Heart right ventricle (tissue), 16 donors: ENCODE measurements at regions not wholly inside any gene's neighbourhood (a gene's known extent, or its start where the extent isn't known, plus 50 kb on each side); places are given as distances from the start of the nearest gene placed in this dataset.

ENCODE experiments used
- ATAC-seq, 8 donors: fragments of 200-7000 bp; cut with Tn5 transposase; one replicate each; pipeline ENCODE4 v1.9.1; 2020; ENCODE audit warnings: mild to moderate bottlenecking in 8 of 8, moderate library complexity in 8 of 8, moderate number of reproducible peaks in 1 of 8
- DNase-seq, 2 donors: peaks; one replicate each; pipeline ENCODE4 v3.0.0-alpha.2; 2020
- H3K27ac ChIP-seq, 10 donors: fragments of 200-600 bp; sonication (generic) in 2 of 10; one replicate each; pipeline versions ENCODE4 v1.5.0 to v1.8.0; 2020 to 2022; ENCODE audit warnings: mild to moderate bottlenecking in 3 of 10
- H3K27me3 ChIP-seq, 7 donors: fragments of 200-600 bp; one replicate each; pipeline ENCODE4 v1.8.0; 2021 to 2022; ENCODE audit warnings: mild to moderate bottlenecking in 2 of 7
- H3K36me3 ChIP-seq, 9 donors: fragments of 200-600 bp; sonication (generic) in 1 of 9; one replicate each; pipeline versions ENCODE4 v1.5.0 to v1.8.0; 2020 to 2022; ENCODE audit warnings: mild to moderate bottlenecking in 2 of 9
- H3K4me1 ChIP-seq, 9 donors: fragments of 200-600 bp; sonication (generic) in 1 of 9; one replicate each; pipeline versions ENCODE4 v1.5.0 to v1.8.0; 2020 to 2022; ENCODE audit warnings: mild to moderate bottlenecking in 4 of 9
- H3K4me3 ChIP-seq, 10 donors: fragments of 200-600 bp; sonication (generic) in 2 of 10; one replicate each; pipeline versions ENCODE4 v1.5.0 to v1.8.0; 2020 to 2022; ENCODE audit warnings: mild to moderate bottlenecking in 7 of 10, moderate library complexity in 2 of 10
- H3K9me3 ChIP-seq, 11 donors: fragments of 200-600 bp in 10 of 11; sonication (generic) in 2 of 11; one replicate each; pipeline versions ENCODE4 v1.5.0 to v1.8.0; 2013 to 2022; ENCODE audit warnings: mild to moderate bottlenecking in 2 of 11, control low read depth in 1 of 11, moderate library complexity in 1 of 11
- CTCF ChIP-seq, 9 donors: fragments of 200-600 bp; sonication (generic) in 2 of 9; IDR thresholded peaks; one replicate each; pipeline versions ENCODE4 v1.5.0 to v1.8.0; 2021 to 2022; ENCODE audit warnings: antibody characterized with exemption in 9 of 9, mild to moderate bottlenecking in 5 of 9, moderate library complexity in 1 of 9
- WGBS, 2 donors: extraction: QIAGEN DNeasy Blood & Tissue Kit; methylation state at CpG; one replicate each; pipeline ENCODE4 v1.1.7; 2013; ENCODE audit warnings: inconsistent platforms in 1 of 2; 5-methylcytosine and 5-hydroxymethylcytosine counted together
- intact Hi-C, 10 donors: fragments of 100-400 bp; cut with DNase I; formaldehyde crosslinking; loops; one replicate each; pipeline versions ENCODE4 v1.11.1 to v1.14.2; 2022
- donor health status: Arrhythmogenic right ventricular cardiomyopathy.
- donor health status: ischemic (EF 13 %, LVEDD 7.1; RV severe dilation, severe dysfunction).
- donor health status: healthy with polysubstance abuse.
- donor health status: DM: no; HTN: yes; CAD: no.
- donor health status: DM: no; HTN: no; CAD: no.
- donor health status: ischemic (EF 25% LVEDD 6.9; RV normal size, moderate dysfunction).
- donor health status: ischemic (EF 25% LVEDD 5.7; RV mildly dilated, moderate dysfunction).
- donor health status: healthy.
- donor health status: DM: yes; HTN: yes; CAD: no.
- donor health status: Ischemic cardiomyopathy.
- donor health status: ischemic (EF 35%, LVEDD 5.7; RV mildly dilated, moderate dysfunction).
- donor health status: nonischemic (EF 11% LVEDD 7.7; RV severe dilation, severe dysfunction).
- donor health status: DM: yes; HTN: yes; CAD: no.
- donor health status: PGD.
- donor health status: ischemic (EF 29% LVEDD 5.4; RV normal size, mild dysfunction).
- donor health status: nonischemic (EF 23%, LVEDD 6.1; RV moderate dilation, normal function).

GRCh38 chr11:23684701-23685100, 812.2 kb upstream of the LUZP2 start:
- no peak for ATAC-seq
- 72 to 88% methylated on average over 2 of the region's 2 CpGs for WGBS, 2 donors

GRCh38 chr11:23687991-23688390, 808.9 kb upstream of the LUZP2 start:
- WGBS, 2 donors, result 59 to 64% methylated on average over 3 of the region's 3 CpGs
- H3K4me3 ChIP-seq, result no peak overlapping the region
- TF ChIP-seq CTCF (IDR thresholded peaks at IDR 0.05), result no peak

More at GRCh38 chr11:23684701-23685100, 812.2 kb upstream of the LUZP2 start:
- no peaks in the 10 kb centered on the region for H3K27me3 ChIP-seq
- intact Hi-C loops, result no loop called here
- no peak overlapping the region for H3K27ac ChIP-seq
- no peaks in the 10 kb centered on the region for H3K36me3 ChIP-seq
- no peak for TF ChIP-seq CTCF (IDR thresholded peaks at IDR 0.05)
- H3K4me1 ChIP-seq, result no peaks in the 10 kb centered on the region
- H3K4me3 ChIP-seq, result no peak overlapping the region
- H3K9me3 ChIP-seq, result no peaks in the 10 kb centered on the region
- DNase-seq, result no peak

GRCh38 chr11:23688411-23688810, 808.4 kb upstream of the LUZP2 start:
- H3K9me3 ChIP-seq, result no peaks in the 10 kb centered on the region
- no peaks in the 10 kb centered on the region for H3K36me3 ChIP-seq
- intact Hi-C loops, result no loop called here
- no peak overlapping the region for H3K27ac ChIP-seq
- DNase-seq (no peak), ATAC-seq (no peak)
- no peak overlapping the region for H3K4me3 ChIP-seq
- no peak for TF ChIP-seq CTCF (IDR thresholded peaks at IDR 0.05)
- H3K27me3 ChIP-seq, result no peaks in the 10 kb centered on the region
- no peaks in the 10 kb centered on the region for H3K4me1 ChIP-seq
- WGBS, 2 donors, result 73 to 78% methylated on average over 4 of the region's 4 CpGs

More at GRCh38 chr11:23687991-23688390, 808.9 kb upstream of the LUZP2 start:
- Histone ChIP-seq H3K4me1 (no peaks in the 10 kb centered on the region), H3K36me3 (no peaks in the 10 kb centered on the region), H3K27me3 (no peaks in the 10 kb centered on the region), H3K9me3 (no peaks in the 10 kb centered on the region), H3K27ac (no peak overlapping the region)
- no peak for DNase-seq
- ATAC-seq, result no peak
- intact Hi-C loops, result loop anchor here in 1 of 10 donors (2.0 kb wide), 1 partner anchor 15 kb away; no protein-coding TSS in a partner anchor

- no peaks in the 10 kb centered on the region for H3K4me1 ChIP-seq
- DNase-seq (no peak), ATAC-seq (no peak)
- H3K36me3 ChIP-seq, result no peaks in the 10 kb centered on the region
- WGBS, 2 donors, result 54 to 55% methylated on average over 4 of the region's 4 CpGs
- no peaks in the 10 kb centered on the region for H3K27me3 ChIP-seq
- intact Hi-C loops, result no loop called here
- no peak for TF ChIP-seq CTCF (IDR thresholded peaks at IDR 0.05)
- no peaks in the 10 kb centered on the region for H3K9me3 ChIP-seq
- no peak overlapping the region for H3K27ac ChIP-seq
- H3K4me3 ChIP-seq, result no peak overlapping the region
Measured at GRCh38 chr11:23688835-23689234, 808.0 kb upstream of the LUZP2 start.
